ENCODE measurements at regions not wholly inside any gene's neighbourhood (a gene's known extent, or its start where the extent isn't known, plus 50 kb on each side); places are given as distances from the start of the nearest gene placed in this dataset.

- H3K9me3 ChIP-seq (ENCODE audit: control insufficient read depth in 1 of 2, insufficient read depth in 1 of 2, low read depth in 1 of 2, low read length in 2 of 2) = no peaks in the 10 kb centered on the region
- no peaks in the 10 kb centered on the region for H3K4me1 ChIP-seq (ENCODE audit: control insufficient read depth in 1 of 2, insufficient read depth in 2 of 2, low read length in 2 of 2)
- no peak overlapping the region for H3K27ac ChIP-seq (ENCODE audit: low read depth, low read length)
- DNase-seq (ENCODE audit: low read depth, low spot score) = no peak
- no peak overlapping the region for H3K4me2 ChIP-seq (ENCODE audit: low read length)
- RAD21 ChIA-PET (ENCODE audit: low non-redundant PET in 1 of 2, low total read pairs in 2 of 2, uncharacterized antibody in 2 of 2, unreplicated experiment in 2 of 2) = no interaction called here
- no peak for TF ChIP-seq POLR2AphosphoS5 (IDR thresholded peaks at IDR 0.05; ENCODE audit: low read depth, low read length)
- TF ChIP-seq EGR1 (IDR thresholded peaks at IDR 0.05; ENCODE audit: low read depth) = no peak
- no peak for TF ChIP-seq CTCF (IDR thresholded peaks at IDR 0.05 in 2 of 3, conservative IDR thresholded peaks at IDR 0.05 in 1 of 3; ENCODE audit: borderline replicate concordance in 1 of 3, insufficient read depth in 1 of 3, low read depth in 2 of 3, low read length in 2 of 3)
- no peak for TF ChIP-seq ELF1 (IDR thresholded peaks at IDR 0.05; ENCODE audit: borderline replicate concordance, low read depth)
- no peak for TF ChIP-seq FOSL1 (IDR thresholded peaks at IDR 0.05; ENCODE audit: low read depth)
- TF ChIP-seq SIN3A (IDR thresholded peaks at IDR 0.05; ENCODE audit: low read depth) = no peak
- no peak for TF ChIP-seq ZFX (IDR thresholded peaks at IDR 0.05)
- no peak for TF ChIP-seq MAX (IDR thresholded peaks at IDR 0.05)
- no peak for TF ChIP-seq EZH2 (IDR thresholded peaks at IDR 0.05)
- no peak for TF ChIP-seq CEBPB (IDR thresholded peaks at IDR 0.05; ENCODE audit: low read depth)
- no peak for TF ChIP-seq SRF (IDR thresholded peaks at IDR 0.05; ENCODE audit: low read depth)
- TF ChIP-seq ATF3 (IDR thresholded peaks at IDR 0.05) = no peak
- no peak for TF ChIP-seq POLR2A (IDR thresholded peaks at IDR 0.05; ENCODE audit: borderline replicate concordance, extremely low read depth, insufficient read depth, insufficient read length)
- TF ChIP-seq ZBTB33 (IDR thresholded peaks at IDR 0.05; ENCODE audit: extremely low read depth, insufficient replicate concordance, low read length) = no peak
- no peak for TF ChIP-seq REST (IDR thresholded peaks at IDR 0.05; ENCODE audit: low read depth)
- no peaks in the 10 kb centered on the region for H3K9me2 ChIP-seq (ENCODE audit: insufficient read depth)
- no peak overlapping the region for H2AFZ ChIP-seq (ENCODE audit: low read depth, low read length, poor library complexity, severe bottlenecking)
- no peak for ATAC-seq
- no TSS peak for BruUV-seq (replicated peaks)
- no peak overlapping the region for H3K9ac ChIP-seq (ENCODE audit: low read length)
- CTCF ChIA-PET = no interaction called here
- no peaks in the 10 kb centered on the region for H3K36me3 ChIP-seq (ENCODE audit: control insufficient read depth in 1 of 2, insufficient read depth in 2 of 2, low read length in 2 of 2)
- H3K79me2 ChIP-seq (ENCODE audit: insufficient read depth, low read length) = no peaks in the 10 kb centered on the region
- H3K4me3 ChIP-seq (replicated peaks in 1 of 2; ENCODE audit: low read depth in 1 of 2, low read length in 2 of 2) = no peak overlapping the region
- no peaks in the 10 kb centered on the region for H3K27me3 ChIP-seq (ENCODE audit: insufficient read depth, low read length)
- H4K20me1 ChIP-seq (ENCODE audit: insufficient read depth) = no peaks in the 10 kb centered on the region
- intact Hi-C loops (cut with micrococcal nuclease) = no loop called here
- POLR2A ChIA-PET = no interaction called here
These were observed 467.6 kb upstream of the CNKSR2 start for GRCh38 chrX:20906571-20906970.
